GM10266 (cell line): ENCODE measurements at regions not wholly inside any gene's neighbourhood (a gene's known extent, or its start where the extent isn't known, plus 50 kb on each side); places are given as distances from the start of the nearest gene placed in this dataset.
A peak's percentile ranks its signal among the peaks of the same experiment; 100 is the strongest.

ENCODE experiments used
- DNase-seq: peaks from one replicate; pipeline ENCODE4 v3.0.0; 2012; ENCODE audit errors: extremely low spot score
- TF ChIP-seq, protein P1 (sequence below): IDR thresholded peaks from 2 replicates; pipeline ENCODE4 v1.5.1; 2012; ENCODE audit warnings: mild to moderate bottlenecking, low read depth; ENCODE audit not compliant: control insufficient read depth, insufficient read depth; ENCODE audit errors: missing control alignments

- TF ChIP-seq, protein P1, sequence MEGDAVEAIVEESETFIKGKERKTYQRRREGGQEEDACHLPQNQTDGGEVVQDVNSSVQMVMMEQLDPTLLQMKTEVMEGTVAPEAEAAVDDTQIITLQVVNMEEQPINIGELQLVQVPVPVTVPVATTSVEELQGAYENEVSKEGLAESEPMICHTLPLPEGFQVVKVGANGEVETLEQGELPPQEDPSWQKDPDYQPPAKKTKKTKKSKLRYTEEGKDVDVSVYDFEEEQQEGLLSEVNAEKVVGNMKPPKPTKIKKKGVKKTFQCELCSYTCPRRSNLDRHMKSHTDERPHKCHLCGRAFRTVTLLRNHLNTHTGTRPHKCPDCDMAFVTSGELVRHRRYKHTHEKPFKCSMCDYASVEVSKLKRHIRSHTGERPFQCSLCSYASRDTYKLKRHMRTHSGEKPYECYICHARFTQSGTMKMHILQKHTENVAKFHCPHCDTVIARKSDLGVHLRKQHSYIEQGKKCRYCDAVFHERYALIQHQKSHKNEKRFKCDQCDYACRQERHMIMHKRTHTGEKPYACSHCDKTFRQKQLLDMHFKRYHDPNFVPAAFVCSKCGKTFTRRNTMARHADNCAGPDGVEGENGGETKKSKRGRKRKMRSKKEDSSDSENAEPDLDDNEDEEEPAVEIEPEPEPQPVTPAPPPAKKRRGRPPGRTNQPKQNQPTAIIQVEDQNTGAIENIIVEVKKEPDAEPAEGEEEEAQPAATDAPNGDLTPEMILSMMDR = no peak
- DNase-seq = no peak
These were observed 340.3 kb upstream of the RGS6 start for GRCh38 chr14:71591929-71592328.

GRCh38 chr14:71592361-71592760 is 339.9 kb upstream of the RGS6 start:
- DNase-seq = no peak
- TF ChIP-seq, protein P1 = peak; percentile 12

DNA sequence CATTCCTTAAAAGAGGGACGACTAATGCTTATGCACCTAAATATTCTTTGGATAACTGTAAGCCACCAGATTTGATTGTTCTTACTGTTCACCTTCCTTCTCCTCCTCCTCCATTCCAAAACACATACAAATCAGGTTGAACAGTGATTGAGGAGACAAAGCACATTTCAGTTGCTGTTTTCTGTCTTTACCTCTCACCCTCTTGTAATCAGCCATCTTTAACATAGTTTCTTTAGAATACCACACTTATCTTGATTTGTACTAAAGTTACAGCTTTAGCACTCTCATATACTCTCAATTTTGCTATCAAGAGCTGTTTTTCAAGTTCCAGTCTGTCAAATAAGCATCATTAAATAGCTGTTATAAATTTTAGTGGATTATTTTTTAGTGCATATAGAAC is 338.3 kb upstream of the RGS6 start:
- no peak for DNase-seq
- TF ChIP-seq, protein P1 = no peak

DNA sequence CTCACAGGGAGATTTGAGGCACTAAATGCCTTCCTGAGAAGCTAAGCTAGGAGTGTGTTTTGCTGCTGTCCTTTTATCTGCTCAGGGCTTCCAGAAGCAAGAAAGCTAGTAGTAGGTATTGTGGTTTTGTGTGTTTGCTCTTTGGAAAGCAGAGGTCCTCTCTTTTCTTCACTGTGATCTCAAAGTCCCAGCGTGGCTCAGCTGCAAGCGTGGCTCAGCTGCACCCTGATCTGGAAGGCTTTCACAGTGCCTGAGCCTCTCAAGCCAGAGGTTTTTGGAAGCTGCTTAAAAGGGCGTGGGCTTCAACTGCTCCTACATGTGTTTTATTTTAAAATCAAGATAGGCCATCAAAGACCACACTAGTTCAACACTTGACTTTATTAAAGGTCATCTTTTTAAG is 337.4 kb upstream of the RGS6 start:
- DNase-seq = no peak
- TF ChIP-seq, protein P1 = no peak

GRCh38 chr14:71595441-71595840 is 336.8 kb upstream of the RGS6 start:
- TF ChIP-seq, protein P1 = no peak
- no peak for DNase-seq

DNA sequence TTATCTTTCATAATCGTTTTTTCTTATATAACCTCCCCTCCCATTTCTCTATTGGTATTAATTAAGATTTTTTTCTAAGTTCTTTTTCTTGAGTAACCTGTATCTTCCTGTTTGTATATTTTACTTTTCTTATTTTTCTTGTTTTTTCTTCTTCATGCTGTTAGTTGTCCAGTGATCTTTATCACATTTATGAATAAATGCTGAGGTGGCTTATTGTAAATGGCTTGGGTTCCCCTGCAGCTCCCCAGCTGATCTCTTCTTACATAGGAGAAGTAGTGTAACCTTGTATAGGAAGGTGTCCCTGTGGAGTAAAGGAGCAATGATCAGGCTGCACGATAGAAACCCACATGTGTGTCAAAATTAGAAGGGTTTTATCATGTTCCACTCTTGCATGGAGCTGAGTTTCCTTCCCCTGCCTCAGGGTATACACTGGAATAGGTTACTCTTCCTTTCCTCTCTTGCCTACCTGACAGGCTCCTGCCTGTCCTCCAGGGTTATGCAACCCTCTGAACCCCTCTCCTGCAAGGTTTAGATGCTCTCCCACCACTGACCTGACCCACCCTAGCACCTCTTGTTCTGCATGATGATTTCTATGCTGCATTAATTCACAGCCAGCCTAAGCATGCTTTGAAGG is 334.8 kb upstream of the RGS6 start:
- TF ChIP-seq, protein P1 = no peak
- no peak for DNase-seq

DNA sequence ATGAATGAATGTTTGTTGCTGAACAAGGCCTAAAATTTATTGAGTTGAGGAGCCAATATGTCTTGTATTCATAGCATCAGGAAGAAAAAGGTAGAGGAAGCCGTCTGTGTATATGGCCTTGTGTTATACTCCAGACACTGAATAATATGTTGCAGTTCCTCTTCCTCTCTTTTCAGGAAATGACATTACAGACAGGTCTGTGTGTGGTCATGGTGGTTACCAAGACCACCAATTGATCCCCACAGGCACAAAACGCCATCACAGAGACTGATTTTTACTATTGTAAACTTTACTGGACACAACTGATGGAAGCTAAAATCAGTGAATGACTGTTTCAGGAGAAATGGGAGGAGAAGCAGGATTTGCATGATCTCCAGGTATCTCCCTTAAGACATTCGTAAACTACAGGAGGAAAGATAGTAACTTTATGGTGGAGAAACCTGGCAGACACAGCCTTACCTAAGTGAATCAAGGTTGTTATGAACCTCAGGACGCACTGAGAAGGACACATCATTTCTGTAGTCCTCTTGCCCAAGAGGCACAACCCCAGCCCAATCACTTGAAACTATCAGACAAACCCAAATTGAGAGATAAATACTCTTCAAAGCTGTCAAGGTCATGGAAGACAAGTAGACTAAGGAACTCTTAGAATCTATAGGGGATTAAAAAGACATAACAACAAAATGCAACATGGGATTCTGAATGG is 334.1 kb upstream of the RGS6 start:
- TF ChIP-seq, protein P1 = no peak

More for the DNA sequence above, 334.1 kb upstream of the RGS6 start:
- DNase-seq = peak; percentile 32
